ENCODE measurements at regions not wholly inside any gene's neighbourhood (a gene's known extent, or its start where the extent isn't known, plus 50 kb on each side); places are given as distances from the start of the nearest gene placed in this dataset.

- DNase-seq (ENCODE audit: low spot score): no peak
- Histone ChIP-seq H3K4me1 (ENCODE audit: insufficient read depth, poor library complexity, severe bottlenecking) (no peaks in the 10 kb centered on the region), H3K27ac (ENCODE audit: poor library complexity, severe bottlenecking) (no peak overlapping the region), H3K4me3 (ENCODE audit: severe bottlenecking) (no peak overlapping the region), H3K9me3 (ENCODE audit: severe bottlenecking) (no peaks in the 10 kb centered on the region), H3K36me3 (ENCODE audit: low read depth) (no peaks in the 10 kb centered on the region), H3K27me3 (ENCODE audit: insufficient read depth, poor library complexity, severe bottlenecking) (no peaks in the 10 kb centered on the region)
- ATAC-seq (ENCODE audit: low read depth): no peak
- no peak for TF ChIP-seq CTCF (IDR thresholded peaks at IDR 0.05; ENCODE audit: poor library complexity, severe bottlenecking)
These were observed 101.3 kb downstream of the SNX5 start for GRCh38 chr20:17867131-17867925.

GRCh38 chr20:17866234-17867001 is 102.2 kb downstream of the SNX5 start:
- H3K4me3 ChIP-seq (ENCODE audit: severe bottlenecking): no peak overlapping the region
- no peak for TF ChIP-seq CTCF (IDR thresholded peaks at IDR 0.05; ENCODE audit: poor library complexity, severe bottlenecking)

GRCh38 chr20:17863577-17864292 is 104.9 kb downstream of the SNX5 start:
- ATAC-seq (ENCODE audit: low read depth): no peak
- no peak overlapping the region for H3K27ac ChIP-seq (ENCODE audit: poor library complexity, severe bottlenecking)
- no peak for TF ChIP-seq CTCF (IDR thresholded peaks at IDR 0.05; ENCODE audit: poor library complexity, severe bottlenecking)

More at GRCh38 chr20:17866234-17867001, 102.2 kb downstream of the SNX5 start:
- no peak for ATAC-seq (ENCODE audit: low read depth)
- no peaks in the 10 kb centered on the region for H3K9me3 ChIP-seq (ENCODE audit: severe bottlenecking)
- no peaks in the 10 kb centered on the region for H3K4me1 ChIP-seq (ENCODE audit: insufficient read depth, poor library complexity, severe bottlenecking)
- H3K27me3 ChIP-seq (ENCODE audit: insufficient read depth, poor library complexity, severe bottlenecking): no peaks in the 10 kb centered on the region
- no peaks in the 10 kb centered on the region for H3K36me3 ChIP-seq (ENCODE audit: low read depth)
- no peak for DNase-seq (ENCODE audit: low spot score)
- no peak overlapping the region for H3K27ac ChIP-seq (ENCODE audit: poor library complexity, severe bottlenecking)

GRCh38 chr20:17863209-17863576 is 105.4 kb downstream of the SNX5 start:
- Histone ChIP-seq H3K36me3 (ENCODE audit: low read depth) (no peaks in the 10 kb centered on the region), H3K27me3 (ENCODE audit: insufficient read depth, poor library complexity, severe bottlenecking) (no peaks in the 10 kb centered on the region), H3K4me1 (ENCODE audit: insufficient read depth, poor library complexity, severe bottlenecking) (no peaks in the 10 kb centered on the region), H3K9me3 (ENCODE audit: severe bottlenecking) (no peaks in the 10 kb centered on the region), H3K4me3 (ENCODE audit: severe bottlenecking) (no peak overlapping the region), H3K27ac (ENCODE audit: poor library complexity, severe bottlenecking) (no peak overlapping the region)
- TF ChIP-seq CTCF (IDR thresholded peaks at IDR 0.05; ENCODE audit: poor library complexity, severe bottlenecking): no peak
- DNase-seq (ENCODE audit: low spot score): no peak
- no peak for ATAC-seq (ENCODE audit: low read depth)

More at GRCh38 chr20:17863577-17864292, 104.9 kb downstream of the SNX5 start:
- Histone ChIP-seq H3K27me3 (ENCODE audit: insufficient read depth, poor library complexity, severe bottlenecking) (no peaks in the 10 kb centered on the region), H3K4me3 (ENCODE audit: severe bottlenecking) (no peak overlapping the region), H3K4me1 (ENCODE audit: insufficient read depth, poor library complexity, severe bottlenecking) (no peaks in the 10 kb centered on the region), H3K9me3 (ENCODE audit: severe bottlenecking) (no peaks in the 10 kb centered on the region), H3K36me3 (ENCODE audit: low read depth) (no peaks in the 10 kb centered on the region)
- DNase-seq (ENCODE audit: low spot score): no peak

Data from RWPE2 (cell line).